NCI-H1930 (cell line): ENCODE measurements at regions not wholly inside any gene's neighbourhood (a gene's known extent, or its start where the extent isn't known, plus 50 kb on each side); places are given as distances from the start of the nearest gene placed in this dataset.
"Not testable (repeated sequence)": the region's sequence is repeated elsewhere in the genome, so short reads cannot be mapped to it uniquely, and the experiment has no call there.

ENCODE experiments used
- DNase-seq, 2 experiments: peaks; one replicate each; lab custom pipeline; 2025; lab: John Stamatoyannopoulos, UW

DNA sequence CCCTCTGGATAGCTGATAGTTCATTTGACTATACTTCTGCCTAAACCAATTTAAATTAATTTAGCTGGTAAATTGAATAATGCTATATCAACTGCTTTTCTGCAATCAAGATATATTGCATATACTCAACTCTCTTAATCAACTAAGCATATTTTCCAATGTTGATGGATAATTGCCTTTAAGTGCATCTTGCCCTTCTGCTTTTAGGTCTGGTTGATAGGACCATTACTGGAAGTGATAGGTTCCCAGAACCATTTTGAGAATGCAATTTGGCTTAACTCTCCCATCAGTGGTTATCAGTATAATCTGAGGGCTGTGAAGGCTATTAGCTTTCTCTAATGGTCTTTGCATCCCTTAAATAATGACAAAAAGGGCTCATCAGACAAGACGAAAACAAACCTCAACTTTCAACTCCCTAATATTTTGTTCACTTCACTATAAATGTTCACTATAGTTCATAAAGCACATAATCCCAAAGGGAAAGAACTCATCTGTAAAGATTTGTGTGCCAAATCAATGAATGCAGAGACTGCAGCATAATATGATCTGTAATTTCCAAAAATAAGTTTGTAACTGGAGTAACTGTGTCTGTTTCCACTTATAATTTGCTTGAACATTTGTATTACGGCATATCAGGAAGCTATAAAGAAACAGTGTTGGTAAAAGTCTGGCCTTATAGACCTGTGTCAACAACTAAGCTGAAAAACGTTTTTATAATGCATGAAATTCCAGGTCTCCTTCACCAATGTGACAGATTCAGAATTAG is 273.6 kb downstream of the FBXO8 start:
- no peak for DNase-seq

DNA sequence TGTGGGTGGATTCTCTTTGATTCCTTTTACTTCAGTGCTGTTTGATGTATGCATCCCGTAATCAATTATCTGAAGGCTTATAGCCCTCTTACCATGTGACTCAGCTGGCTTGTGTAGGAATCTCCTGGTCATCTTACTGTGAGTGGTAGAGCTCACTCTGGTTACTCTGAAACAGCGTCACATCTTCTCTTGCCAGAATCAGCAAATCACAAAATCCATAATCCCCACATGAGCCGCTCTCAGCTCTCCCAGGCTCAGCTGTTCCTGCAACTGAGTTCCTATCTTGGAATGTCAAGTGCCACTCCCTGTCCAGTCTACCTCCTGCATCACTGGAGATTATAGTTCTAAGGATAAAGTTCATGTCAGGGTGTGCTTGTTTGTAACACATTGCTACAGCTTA is 278.0 kb downstream of the FBXO8 start:
- DNase-seq, result no peak

DNA sequence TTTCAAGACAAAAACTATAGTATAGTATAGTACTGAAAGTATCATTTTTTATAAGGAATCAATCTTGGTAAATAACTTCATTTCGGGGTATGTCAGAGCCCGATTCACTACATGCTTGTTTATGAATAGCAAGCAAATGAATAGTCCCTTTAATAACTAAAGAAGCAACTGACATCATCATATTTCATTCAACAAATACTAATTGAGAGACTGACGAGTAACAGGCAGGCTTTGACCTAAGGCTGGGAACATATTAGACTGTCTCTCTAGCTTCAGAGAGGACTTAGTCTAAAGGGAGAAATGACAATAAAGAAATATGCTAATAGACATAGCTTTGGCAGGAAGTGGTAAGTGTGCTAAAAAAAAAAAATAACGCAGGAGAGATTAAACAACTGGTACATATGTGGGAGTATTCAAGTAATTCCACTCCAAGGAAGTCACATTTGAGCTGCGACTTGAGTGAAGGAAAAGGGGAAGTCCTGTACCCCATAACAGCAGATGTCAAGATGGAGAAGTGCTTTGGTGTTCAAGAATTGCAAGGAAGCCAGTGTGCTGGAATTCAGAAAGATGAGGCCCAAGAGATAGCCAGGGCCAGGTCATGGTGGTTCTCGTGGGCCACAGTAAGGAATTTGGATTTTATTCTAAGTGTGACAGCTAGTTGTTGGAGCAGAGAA is 284.9 kb downstream of the FBXO8 start:
- DNase-seq, result no peak

DNA sequence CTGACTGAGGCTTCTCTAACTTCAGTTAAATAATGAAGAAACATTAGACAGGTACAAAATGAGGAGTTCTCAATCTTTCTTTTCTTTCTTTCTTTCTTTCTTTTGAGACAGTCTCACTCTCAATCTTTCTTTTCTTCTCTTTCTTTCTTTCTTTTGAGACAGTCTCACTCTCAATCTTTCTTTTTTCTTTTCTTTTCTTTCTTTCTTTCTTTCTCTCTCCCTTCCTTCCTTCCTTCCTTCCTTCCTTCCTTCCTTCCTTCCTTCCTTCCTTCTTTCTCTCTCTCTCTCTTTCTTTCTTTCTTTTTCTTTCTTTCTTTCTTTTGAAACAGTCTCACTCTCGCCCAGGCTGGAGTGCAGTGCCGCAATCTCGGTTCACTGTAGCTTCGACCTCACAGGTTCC is 287.7 kb downstream of the FBXO8 start:
- not testable (repeated sequence) for DNase-seq

DNA sequence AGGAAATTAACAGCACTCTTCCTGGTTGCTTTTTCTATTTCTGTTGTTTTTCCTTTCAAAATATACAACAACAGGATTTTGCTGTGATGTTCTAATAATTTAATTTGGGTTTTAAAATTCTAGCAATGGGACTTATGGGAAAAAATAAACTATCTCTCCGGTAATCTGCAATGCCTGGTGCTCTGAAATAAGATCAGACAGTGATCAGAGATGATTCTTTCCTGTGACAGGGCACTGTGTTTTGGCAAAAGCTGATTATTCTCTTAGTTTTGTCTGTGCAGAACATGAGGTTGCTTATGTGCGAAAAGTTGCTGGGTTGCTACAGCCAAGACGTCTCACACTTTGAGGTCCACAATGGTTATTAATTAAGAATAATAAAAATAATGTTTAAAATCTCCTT is 291.7 kb downstream of the FBXO8 start:
- no peak for DNase-seq

DNA sequence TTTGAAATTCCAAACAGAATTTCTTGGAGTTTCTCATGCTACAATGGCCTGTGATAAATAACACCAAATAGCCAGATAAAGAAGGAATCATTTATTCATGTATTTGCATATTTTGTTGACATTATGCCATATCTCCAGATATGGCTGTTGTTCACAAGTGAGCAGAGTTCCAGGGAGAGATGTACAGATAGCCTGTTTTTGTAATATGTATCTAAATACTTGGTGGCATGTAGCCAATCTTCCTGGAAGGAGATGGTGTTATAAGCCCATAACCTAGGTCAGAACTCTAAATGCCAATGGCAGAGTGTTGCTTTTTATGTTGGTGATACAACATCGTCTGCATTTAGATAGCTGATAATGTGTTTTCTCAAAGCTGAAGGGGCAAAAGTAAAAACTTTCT is 292.2 kb downstream of the FBXO8 start:
- no peak for DNase-seq

DNA sequence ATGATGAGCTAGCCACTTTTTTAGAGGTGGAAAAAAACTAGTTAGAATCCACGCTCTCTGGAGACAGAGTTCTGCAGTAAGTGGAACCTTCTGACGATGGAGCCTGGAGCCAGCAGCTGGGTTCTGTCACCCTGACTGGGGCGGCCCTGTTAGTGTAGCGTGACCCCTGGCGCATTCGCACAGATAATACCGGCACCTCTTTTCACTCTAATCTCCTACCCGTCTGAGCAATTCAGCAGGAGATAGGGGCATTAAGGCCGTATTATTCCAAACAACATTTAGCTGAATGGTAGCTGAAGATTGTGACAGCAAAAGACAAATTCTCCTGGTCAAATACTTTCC is 292.6 kb downstream of the FBXO8 start:
- no peak for DNase-seq

DNA sequence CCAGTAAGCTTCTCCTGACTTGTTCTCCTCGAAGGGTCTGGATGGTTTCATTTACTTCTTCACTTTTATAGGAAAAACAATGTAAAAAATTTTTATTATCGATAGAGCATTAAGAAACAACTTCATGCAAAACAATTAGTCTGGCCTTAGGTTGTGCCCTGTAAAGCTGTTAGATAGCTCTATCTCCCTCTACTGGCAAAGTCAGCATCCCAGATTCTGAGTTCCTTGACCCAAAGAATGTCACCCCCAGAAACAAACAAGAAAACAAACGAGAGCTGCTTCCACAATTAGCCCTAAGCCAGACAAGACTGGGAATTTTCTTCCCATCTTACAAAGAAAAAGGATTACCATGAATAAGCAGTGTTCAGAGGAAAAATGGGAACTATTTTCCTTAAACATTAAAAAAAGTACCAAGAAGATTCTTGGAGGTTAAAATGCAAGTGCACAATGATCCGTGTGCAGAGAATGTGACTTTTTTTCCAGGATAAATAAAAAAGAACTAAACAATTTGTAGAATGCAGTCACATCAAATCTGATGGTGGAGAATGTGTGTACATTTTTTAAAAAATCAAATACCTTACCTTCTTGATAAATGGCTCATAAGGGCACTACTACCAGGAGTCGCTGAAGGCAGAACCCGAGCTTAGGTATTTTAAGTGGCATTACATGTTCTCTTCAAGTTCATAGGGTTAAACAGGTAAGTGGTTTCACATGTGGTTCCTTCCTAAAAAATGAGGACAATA is 293.2 kb downstream of the FBXO8 start:
- no peak for DNase-seq

DNA sequence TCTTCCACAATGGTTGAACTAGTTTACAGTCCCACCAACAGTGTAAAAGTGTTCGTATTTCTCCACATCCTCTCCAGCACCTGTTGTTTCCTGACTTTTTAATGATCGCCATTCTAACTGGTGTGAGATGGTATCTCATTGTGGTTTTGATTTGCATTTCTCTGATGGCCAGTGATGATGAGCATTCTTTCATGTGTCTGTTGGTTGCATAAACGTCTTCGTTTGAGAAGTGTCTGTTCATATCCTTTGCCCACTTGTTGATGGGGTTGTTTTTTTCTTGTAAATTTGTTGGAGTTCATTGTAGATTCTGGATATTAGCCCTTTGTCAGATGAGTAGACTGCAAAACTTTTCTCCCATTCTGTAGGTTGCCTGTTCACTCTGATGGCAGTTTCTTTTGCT is 319.9 kb downstream of the FBXO8 start:
- DNase-seq, result not testable (repeated sequence)

DNA sequence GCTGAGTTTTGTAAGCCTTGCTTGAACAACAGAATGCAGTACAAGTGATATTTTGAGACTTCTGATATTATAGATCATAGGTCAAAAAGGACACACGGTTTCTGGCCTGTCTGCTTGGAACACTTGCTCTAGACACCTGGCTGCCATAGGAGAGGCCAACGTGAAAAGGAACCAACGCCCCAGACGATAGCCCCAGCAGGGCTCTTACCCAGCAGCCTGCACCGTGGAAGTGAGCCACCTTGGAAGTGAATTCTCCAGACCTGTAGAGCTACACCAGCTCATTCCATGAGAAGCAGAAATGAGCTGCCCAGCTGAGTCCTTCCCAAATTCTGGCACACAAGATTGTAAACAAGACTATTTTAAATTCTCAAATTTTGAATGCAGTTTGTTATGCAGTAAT is 323.1 kb downstream of the FBXO8 start:
- no peak for DNase-seq

DNA sequence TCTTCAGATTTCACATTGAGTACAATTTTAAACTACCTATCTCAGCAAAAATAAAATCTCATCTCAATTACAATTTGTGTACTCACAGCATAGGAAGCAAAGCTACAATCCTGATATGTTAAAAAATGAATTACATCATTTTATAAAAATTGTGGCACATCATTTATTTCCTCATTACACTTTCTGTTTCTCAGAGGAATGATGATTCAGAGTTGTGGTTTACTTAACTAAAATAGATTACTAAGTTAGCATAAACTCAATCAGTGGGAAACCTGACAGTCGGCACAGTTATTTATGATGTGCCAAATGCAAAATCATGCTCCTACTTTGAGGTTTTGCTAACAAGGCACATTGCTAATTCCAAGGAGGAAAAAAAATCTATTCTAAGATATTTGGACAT is 325.0 kb downstream of the FBXO8 start:
- DNase-seq, result no peak

DNA sequence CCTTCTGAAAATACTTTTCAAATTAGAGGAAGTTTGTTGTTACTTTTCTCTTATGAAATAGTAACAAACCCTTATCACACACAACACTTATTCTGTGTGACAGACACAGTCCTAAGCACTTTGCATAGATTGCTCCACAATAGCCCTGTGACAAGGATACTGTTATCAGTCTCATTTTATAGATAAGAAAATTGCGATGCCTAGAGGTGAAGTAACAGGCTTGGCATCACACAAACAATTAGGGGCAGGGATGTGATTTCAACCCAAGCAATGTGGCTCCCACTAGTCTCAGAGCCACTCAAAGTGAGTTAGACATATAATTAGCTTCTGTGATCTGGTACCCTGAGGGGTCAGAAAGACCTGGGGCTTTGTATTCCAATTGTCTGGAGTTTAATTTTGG is 339.9 kb downstream of the FBXO8 start:
- no peak for DNase-seq

DNA sequence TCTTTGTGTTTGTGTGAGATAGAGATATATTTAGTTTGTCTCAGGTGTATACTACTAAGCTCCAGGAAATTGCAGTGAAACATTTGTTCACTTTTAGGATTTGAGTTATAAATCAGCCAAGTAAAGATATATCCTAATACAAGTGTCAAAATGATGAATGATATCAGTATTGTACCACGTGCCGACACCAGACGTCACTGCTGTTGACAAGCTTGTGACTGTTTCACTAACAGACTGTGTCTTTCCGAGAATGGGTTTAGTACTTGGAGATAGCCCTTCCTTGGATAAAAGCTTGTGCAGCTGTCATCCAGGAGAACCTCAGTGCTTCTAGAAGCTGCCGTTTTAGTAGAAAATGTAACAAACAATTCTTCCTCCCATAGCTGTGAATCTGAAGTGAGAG is 343.3 kb downstream of the FBXO8 start:
- no peak for DNase-seq

DNA sequence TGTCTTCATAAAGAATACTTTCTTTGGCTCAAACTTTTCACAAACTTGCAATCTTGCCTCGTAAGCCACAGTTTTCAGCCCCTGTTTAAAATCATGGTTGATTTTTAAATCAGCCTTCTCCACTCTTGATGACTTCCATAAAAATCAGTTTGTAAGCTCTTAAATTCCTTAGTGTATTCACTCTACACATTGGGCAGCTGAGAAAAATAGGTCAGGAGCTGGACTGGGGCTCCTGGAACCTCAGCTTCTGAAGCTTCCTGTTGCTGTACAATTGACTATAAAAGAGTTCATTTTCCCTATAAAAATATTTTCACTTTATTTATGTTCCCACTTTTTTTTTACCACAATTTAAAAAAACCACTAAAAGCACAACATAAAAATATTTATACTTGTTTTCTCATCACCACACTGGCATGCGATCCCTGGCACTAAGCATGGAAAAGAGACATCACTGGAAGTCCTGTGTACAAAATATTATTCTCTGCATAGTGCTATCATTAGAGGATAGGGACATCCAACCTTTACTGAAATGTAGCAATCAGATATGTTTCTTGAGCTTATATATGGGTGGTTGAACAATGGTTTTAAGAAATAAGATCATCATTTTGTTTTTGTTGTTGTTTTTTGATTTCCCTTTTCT is 345.7 kb downstream of the FBXO8 start:
- DNase-seq, result no peak

DNA sequence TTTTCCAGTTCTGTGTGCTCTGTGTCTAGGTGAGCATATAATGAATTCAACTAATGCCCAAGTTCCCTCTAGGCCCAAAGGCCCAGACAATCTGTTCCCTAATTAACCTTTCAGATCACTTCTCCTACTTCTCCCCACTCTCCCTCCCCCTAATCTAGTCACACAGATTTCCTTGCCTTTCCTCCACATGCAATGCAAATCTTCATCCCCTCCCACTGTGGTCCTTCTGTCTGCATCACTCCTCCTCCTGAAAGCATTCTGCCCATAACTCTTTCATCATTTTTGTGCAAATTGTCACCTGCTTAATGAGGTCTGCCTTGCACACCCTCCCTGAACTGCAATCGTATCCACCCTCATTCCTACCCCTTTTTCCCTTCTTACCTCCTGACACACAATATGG is 346.6 kb downstream of the FBXO8 start:
- DNase-seq, result no peak

DNA sequence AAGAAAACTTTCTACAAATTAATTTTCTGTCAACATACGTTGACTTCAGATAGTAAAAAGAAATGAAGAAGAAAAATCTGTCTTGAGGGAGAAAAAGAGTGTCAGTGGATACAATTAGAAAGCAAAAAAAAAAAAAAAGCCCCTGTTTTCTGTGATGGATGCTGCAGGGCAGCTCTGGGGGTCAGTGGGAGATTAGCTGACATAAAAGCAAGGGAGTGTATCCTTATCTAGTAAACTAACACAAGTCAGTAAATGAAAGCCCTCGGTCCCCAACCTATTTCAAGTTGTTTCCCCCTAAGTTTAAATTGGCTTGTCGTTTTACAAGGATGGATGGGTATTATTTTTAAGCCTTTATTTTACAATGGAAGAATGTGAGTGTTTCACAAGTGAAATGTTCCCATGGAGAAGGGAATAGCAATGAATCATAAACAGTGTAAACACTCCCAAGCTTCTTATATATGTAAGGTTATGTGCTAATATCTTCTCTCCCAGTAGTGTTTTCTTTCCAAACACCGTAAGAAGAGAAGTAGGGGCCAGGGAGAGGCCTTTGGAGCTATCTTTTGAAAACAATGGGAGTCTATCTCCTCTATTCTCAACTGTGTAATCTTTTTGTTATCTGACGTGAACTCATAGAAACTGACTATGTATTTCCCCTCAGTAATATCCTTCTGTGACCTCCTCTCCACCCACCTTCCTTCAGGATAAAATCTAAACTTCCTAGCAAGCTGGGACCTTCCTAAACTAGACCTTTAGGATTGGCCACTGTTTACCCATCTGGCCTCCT is 347.7 kb downstream of the FBXO8 start:
- no peak for DNase-seq

DNA sequence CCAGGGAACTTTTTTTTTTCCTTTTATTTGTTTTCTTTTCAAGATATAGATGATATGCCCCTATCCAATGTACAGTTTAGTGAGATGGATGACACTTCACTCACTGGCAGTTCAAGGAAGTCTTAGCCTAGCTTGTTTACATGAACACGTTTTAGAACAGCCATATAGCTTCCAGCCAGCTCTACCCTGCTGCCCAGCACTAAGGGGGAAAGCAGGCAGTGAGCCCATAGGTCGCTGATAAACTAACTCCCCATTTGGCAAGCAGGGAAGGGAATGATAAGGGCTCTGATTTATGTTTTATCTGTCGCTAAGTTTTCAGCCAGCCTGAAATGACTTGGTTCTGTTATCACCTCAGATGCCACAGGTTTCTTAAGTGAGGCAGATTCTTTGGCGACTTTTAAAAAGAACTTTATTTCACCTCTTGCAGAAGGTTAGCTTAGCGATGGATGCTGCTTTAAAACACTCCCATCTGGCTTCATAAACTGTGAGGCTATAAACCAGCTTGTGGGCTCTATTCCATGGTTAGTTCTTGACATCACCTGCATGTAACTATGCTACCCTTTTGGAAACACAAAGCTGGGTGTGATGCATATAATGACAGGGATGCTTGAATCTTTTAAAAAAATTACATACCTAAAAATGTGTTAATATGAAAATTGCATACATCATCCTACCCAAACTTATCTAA is 348.4 kb downstream of the FBXO8 start:
- DNase-seq, result no peak

DNA sequence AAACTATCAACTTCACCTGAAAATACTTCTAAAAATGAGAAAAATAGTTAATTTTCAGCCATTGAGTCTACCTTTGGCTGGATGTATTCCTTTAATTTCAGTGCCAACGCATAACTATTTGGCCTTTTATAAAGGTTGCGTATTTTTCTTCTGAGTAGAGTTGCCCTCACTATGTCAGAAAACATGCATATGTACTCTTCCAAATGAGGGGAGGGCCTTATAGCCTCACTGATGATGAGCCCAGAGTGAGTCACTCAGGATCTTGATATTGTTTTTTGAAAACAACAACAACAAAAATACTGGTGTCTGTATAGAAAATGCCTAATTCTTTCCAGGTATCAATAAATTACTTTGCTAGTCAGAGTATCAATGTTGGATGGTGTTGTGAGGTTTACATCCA is 349.3 kb downstream of the FBXO8 start:
- no peak for DNase-seq

DNA sequence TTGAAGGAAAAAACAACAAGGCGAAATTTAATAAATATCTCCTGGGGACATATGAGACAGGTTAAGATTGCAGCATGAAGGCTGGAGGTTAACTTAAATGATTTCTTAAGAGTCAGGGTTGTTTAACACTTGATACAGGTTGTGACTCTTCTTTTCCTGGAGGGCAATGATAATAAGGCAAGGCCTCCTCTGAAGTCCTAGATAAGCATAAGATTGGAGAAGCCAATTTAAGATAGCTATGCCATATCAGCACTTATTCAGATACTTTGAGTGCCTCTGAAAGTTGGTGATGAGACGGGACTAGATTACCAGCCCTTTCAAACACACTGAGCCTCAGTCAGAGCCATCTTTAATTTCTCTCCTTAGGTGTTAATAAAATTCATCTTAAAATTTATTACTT is 350.8 kb downstream of the FBXO8 start:
- no peak for DNase-seq

DNA sequence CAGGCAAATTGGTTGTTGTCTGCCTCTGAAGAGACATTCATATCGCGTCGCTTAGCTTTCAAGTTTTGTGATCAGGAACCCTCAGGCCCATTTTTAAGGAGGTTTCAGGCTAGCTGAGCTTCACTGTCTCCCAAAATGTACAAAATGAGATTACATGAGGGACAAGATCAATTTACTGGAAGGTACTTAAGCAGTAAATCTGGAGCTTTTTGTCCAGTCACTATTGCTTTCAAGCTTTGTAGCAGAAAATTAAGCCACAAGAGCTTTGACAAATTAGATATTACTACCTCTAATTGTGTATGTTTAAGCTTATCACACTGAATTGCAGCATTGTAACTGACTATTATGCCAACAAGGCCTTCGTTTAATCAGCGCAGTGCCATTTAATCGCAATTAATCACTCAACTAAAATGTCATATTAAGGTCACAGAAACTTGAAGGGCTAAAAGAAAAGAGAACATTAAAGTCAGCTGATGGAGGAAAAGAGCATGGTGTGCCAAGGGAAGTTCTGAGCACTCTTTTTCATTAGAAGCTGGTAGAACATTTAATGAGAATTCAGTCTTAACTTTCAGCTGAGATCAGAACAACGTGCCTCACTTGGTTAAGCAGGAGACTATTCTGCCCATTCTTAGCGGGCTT is 353.0 kb downstream of the FBXO8 start:
- DNase-seq, result peak; percentile 26 to 61

DNA sequence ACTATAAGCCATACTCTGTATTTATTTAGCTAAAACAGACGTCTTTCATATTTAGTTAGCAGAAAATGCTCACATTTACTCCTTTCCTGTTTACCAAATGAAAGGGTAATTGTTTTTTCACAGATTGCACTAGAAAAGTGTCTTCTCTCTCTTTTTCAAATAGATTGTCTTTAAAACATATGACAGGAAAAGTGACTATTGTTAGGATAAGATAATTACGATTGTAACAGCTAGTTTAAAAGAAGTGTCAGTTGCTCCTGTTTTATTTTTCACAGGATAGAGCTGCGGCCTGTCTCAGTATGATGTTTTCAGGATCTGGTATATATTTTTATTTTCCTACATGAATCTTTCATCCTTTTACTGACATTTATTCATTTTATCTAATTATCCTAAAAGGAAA is 353.5 kb downstream of the FBXO8 start:
- DNase-seq, result no peak
